MM.1S (cell line): ENCODE measurements at regions not wholly inside any gene's neighbourhood (a gene's known extent, or its start where the extent isn't known, plus 50 kb on each side); places are given as distances from the start of the nearest gene placed in this dataset.

Experiments used
- CTCF ChIP-seq: fragments of 300-600 bp; sonication (generic); IDR thresholded peaks from 2 replicates; pipeline ENCODE4 v1.5.1; 2016; ENCODE audit warnings: antibody characterized with exemption, low read length, mixed read lengths
- EZH2 ChIP-seq: fragments of 300-600 bp; sonication (generic); optimal IDR thresholded peaks from 2 replicates; pipeline ENCODE3; 2017; ENCODE audit warnings: low read depth, mild to moderate bottlenecking, antibody characterized with exemption, low read length, mixed read lengths

- TF ChIP-seq CTCF, result no peak
- no peak for TF ChIP-seq EZH2
Measured at GRCh38 chr7:114047889-114048288, 129.1 kb upstream of the PPP1R3A start.
